GM19468 (cell line): ENCODE measurements at regions not wholly inside any gene's neighbourhood (a gene's known extent, or its start where the extent isn't known, plus 50 kb on each side); places are given as distances from the start of the nearest gene placed in this dataset.

Experiments
- ATAC-seq: cut with Tn5 transposase; IDR thresholded peaks from one replicate; pipeline ENCODE4 v1.9.1; 2021; ENCODE audit warnings: mild to moderate bottlenecking, moderate library complexity, moderate number of reproducible peaks; ENCODE audit not compliant: unreplicated experiment; ENCODE audit errors: extremely low read depth

DNA sequence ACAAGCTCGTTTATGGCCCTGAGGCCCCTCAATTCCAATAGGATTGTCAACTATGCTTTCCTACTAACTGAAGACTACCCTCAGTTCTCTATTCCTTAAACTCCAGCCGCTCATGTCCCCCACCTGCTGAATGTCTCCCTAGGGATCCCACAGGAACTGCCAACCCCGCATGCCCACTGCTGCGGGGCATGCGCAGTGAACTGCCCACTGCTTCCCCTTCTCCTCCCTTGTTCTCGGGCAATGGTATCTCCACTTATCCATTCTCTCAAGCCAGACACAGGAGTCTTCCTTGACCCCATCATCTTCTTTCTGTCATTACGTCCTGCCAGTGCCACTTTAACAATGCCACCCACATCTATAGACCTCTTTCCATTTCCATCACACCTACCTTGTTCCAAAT is 90.0 kb downstream of the FGF18 start:
- no peak for ATAC-seq

- no peak for ATAC-seq
These were observed 93.0 kb downstream of the FGF18 start for GRCh38 chr5:171512397-171512796.

DNA sequence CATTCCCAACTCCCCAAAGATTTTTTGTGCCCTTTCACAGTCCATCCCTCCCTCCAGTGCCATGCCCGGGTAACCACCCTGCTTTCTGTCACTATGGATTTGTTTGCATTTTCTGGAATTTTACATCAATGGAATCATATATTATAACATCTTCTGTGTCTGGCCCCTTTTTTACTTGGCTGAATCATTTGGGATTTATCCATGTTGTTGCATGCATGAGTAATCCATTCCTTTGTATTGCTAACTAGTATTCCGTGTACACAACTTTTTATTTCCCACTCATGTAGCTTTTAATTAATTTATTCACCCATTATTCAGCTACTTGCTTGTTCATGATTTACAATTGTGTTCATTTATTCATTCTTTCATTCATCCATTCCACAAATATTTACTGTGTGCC is 94.1 kb downstream of the FGF18 start:
- no peak for ATAC-seq

GRCh38 chr5:171518916-171519315 is 99.5 kb downstream of the FGF18 start:
- no peak for ATAC-seq

DNA sequence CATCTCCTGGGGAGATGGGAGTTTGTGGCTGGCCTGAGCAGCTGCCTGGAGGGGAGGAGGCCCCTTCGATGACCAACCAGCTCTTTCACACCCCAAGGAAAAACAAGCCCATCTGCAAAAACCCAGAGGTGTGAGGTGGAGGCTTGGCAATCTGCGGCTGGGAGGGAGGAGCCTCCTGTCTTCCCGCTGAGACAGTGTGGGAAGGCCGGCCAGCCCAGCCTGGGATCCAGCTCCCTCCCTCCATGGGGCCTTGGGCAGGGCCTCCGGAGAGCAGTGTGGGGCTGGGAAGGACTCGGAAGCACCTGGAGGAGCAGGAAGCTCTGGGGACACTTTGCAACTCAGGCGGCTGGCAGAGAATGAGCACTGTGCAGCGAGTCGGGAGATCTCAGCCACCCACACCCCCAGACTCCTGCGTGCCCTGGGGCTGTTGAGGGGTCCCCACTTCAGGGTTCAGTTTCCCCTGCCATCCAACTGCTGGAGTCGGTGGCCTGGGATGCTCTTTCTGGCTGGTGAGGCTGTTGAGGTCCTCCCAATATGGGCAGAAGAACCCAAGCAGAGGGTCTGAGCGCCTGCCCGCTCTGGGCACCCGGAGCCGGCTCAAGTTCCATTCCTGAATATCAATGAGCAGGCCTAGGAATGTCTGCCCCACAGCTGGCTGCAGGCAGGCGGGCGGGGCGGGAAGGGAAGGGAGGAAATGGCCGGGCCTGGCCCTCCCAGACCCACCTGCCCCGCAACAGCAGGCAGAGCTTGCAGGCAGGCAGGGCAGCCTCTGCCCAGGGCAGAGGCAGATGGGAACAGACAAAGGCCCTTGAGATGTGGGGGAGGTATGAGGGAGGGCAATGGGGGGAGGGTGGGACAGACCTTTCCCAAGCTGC is 101.1 kb downstream of the FGF18 start:
- no peak for ATAC-seq

DNA sequence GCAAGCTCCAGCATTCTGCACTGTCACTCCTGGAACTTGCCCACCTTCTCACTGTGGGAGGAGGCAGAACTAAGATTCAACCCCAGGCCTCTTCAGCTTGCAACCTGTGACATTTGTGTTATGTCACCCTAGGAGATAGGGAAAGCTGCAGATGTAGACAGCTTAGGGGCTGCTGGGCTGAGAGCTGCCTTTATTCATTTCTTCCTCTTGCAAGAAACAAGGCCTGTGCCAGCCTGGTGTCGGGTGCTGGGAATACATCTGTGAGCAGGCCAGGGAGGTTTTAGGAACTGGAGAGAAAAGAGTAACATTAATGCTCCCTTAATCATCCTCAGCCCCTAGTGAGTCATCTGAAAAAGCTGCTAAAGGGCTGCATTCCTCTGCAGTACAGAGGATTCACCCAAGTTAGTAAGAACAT is 101.8 kb downstream of the FGF18 start:
- ATAC-seq = no peak

DNA sequence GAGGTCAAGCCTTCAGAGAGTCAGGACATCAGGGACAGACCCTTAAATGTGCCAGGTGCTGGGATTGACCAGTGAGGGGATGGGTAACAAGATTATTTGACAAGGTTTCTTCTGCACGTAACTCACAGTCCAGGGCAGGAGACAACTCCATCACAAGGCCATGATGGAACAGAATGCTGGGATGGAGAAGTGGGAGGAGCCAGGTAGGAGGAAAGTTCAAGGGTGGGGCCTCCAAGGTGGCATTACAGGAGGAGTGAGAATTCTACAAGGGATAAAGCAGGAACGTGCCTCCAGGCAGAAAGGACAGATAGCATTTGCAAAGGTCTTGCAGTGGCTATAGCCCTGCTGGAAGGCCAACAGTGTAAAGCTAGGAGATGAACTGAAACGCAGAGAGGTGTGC is 102.2 kb downstream of the FGF18 start:
- no peak for ATAC-seq

DNA sequence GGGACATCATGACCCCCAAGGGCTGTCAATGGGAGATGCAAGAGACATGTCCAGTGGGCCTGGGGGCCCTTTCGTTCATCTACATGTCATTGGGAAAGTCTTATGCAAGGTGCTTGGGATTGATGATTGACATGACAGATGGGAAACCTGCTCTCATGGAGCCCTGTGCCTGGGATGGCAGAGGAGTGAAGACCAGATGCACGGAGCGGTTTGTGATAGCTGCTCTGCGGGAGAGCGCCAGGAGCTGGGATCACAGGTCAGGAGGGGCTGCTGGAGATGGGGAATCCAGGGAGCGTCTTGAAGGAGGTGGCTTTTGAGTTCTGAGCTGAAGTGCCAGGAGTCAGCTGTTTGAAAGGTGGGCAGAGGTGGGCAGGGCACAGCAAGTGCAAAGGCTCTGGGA is 104.3 kb downstream of the FGF18 start:
- no peak for ATAC-seq

GRCh38 chr5:171524466-171524865 is 105.0 kb downstream of the FGF18 start:
- no peak for ATAC-seq

GRCh38 chr5:171525085-171525484 is 105.6 kb downstream of the FGF18 start:
- ATAC-seq = no peak

DNA sequence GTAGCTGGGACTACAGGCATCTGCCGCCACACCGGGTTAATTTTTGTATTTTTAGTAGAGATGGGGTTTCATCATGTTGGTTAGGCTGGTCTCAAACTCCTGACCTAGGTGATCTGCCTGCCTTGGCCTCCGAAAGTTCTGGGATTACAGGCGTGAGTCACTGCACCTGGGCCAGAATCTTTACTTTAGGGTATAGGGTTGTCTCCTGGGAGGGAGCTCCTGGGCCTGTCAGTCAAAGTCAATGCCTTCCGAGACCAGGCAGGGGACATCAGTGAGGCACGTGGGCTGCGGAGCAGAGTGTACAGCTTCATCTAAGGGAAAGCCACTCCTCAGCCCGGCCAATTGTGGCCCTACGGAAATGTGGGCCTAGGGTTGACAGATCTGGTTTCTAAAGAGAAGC is 108.6 kb downstream of the FGF18 start:
- no peak for ATAC-seq

DNA sequence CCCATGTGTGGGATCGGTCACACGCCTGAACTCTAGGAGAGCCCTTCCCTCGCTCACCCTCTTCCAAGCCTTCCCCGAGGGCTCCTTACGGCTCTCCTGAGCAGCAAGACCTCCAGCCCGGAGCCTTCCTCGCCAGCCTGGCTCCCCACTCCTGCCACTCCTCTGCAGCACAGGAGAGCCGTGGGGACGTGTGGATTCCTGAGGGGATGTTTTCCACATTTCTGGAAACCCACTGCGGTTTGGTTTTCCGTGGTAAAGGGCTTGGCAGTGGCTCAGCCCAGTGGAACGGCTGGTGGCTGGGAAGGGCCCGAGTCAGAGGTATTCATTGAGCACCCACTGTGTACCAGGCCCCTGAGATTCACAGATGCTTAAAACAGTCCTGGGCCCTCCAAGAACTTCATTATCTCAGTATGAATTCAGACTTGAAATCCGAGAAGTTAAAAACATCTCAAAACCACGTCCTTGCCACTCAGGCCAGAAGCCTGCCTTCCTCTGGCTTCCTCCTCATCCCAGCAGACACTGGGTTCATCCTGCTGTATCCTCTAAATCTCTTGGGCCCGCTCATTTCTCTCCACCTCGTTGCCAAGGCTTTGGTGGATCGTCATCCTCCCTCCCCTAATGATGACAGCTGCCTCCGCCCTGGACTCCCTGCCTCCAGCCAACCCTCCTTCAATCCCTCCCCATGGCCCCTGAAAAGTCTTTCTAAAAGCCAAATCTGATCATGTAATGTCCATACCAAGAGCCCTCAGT is 109.6 kb downstream of the FGF18 start:
- no peak for ATAC-seq

DNA sequence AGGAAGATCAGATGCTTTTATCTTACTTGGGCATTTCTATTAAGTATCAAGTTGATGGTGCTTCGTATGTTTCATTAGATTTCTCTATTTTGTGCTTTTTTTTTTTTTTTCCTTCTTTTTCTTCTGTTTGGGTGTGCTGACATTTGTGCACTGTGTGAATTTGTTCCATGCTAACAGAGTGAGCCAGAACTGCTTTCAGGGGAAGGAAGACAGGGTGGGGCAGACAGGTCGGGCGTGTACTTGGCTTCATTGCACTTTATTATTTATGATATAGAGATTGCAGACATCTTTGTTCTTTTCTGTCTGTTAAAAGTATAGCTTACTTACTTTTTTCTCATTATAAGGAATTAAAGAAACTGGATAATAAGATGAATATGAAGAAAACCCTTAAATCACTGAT is 112.2 kb downstream of the FGF18 start:
- ATAC-seq = no peak

DNA sequence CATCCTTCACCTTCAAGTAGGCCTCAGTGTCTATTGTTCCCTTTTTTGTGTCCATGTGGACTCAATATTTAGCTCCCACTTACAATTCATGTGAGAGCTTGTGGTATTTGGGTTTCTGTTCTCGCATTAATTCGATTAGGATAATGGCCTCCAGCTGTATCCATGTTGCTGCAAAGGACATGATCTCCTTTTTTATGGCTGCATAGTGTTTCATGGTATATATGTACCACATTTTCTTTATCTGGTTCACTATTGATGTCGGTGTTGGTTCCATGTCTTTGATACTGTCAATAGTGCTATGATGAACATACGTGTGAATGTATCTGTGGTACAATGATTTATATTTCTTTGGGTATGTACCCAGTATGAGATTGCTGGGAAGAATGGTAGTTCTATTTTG is 113.7 kb downstream of the FGF18 start:
- no peak for ATAC-seq

DNA sequence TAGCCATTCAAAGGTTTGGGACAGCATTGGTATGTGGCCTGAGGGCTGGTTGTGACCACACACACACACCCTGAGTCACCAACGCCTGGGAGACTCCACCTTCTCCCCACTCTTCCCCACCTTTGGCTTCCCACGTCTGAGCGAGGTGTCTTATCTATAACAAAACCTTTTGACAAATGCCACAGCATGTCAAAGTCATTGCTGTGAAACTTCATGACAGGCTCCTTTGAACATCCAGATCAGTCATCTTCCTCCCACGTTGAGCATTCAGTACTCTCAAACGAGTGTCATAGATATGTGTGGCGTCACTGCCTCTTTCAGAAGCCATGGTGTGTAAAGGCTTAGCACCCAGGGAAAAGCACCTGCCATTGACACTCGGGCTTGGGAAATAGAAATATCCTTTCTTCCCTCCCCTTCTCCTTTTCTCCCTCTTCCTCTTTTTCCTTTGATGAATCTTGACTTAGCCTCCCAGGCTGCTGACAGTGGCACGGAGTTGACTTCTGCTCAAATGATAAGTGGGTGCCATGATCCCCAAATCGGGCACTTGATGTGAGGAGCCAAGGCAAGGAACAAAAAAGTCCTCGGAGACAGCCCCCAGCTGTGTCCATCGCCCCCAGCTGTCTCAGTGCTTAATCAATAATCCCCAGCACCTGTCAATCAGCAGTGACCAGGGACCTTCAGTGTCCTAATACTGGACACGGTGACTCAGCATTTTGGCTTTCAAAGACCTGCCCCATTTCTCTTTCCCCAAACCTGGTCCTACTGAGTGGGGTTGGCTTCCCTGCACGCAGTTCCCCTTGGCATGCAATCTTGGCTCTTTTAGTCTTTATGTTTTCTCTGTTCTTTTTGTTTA is 114.8 kb downstream of the FGF18 start:
- ATAC-seq = no peak

- ATAC-seq = no peak
These were observed 115.7 kb downstream of the FGF18 start for GRCh38 chr5:171535162-171535561.

DNA sequence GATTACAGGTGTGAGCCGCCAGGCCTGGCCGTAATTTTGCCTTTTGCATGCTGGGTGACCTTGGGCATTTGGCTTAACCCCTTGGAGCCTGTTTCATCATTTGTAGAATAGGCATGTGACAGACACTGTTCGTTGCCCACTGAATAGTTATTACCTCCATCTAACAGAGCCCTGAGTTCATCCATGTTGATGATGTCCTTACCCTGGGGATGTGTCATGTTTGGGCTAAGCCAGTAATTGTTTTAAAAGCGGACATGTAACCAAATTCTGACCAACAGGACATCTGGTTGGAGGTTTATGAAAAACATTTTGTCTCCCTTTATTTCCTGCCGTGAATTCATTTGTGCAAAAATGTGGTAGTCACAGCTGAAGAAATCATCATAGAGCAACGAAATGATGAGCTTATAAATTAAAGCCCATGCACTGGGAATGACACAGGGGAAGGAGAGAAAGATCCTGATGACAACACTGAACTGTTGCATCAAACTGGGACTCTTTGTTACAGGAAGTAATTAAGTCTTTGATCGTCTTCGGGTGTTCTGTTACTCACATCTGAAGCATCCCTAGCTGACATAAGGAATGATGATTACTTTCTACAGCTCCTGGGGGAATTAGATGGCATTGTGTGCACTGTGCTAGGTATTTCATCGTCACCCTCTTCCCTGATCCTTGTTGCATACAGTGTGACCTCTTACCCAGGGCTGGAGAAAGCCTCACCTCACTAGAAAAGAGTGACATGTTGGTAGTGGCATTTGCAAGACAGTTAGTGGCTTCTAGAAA is 117.8 kb downstream of the FGF18 start:
- no peak for ATAC-seq

DNA sequence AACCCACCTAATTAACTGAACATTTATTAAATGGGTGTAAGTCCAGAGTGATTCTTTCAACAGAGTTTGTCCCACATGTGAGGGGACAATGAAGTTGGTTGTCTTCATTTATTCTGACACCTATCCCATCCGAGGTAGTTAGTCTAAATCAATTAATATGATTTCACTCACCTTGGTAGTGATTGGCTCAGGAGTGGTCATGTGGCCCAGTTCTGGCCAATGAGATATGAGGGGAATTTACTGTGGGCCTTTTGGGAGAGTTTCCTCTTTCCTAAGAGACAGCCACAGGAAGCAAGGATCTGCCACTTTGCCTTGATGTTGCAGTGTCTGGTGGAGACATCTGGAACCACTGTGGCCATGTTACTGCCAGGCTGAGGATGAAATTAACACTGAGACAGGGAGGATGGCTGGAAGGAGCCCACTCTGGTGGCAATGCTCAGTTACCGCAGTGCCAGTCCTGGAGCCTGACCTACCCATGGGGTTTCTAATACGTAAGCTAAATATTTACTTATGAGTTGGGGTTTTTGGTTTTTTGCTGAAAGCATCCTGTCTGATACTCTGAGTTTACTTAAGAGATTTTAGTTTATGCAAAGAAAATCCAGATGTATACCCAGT is 118.6 kb downstream of the FGF18 start:
- ATAC-seq = no peak

GRCh38 chr5:171538681-171539080 is 119.2 kb downstream of the FGF18 start:
- ATAC-seq = no peak

GRCh38 chr5:171540865-171541264 is 121.4 kb downstream of the FGF18 start:
- ATAC-seq = no peak
